Loucy (cell line): ENCODE measurements at regions not wholly inside any gene's neighbourhood (a gene's known extent, or its start where the extent isn't known, plus 50 kb on each side); places are given as distances from the start of the nearest gene placed in this dataset.

Source experiments
- H2AFZ ChIP-seq: fragments of 200-600 bp; sonication (generic); 2 replicates; pipeline ENCODE4 v1.6.0; 2016; ENCODE audit warnings: antibody characterized with exemption, mild to moderate bottlenecking, low read length, moderate library complexity
- H3F3A ChIP-seq: fragments of 200-600 bp; 2 replicates; pipeline ENCODE4 v1.6.0; 2016; ENCODE audit warnings: antibody characterized with exemption, low read depth, mild to moderate bottlenecking
- H3K27me3 ChIP-seq: fragments of 200-600 bp; sonication (generic); 2 replicates; pipeline ENCODE4 v1.6.1; 2014; ENCODE audit warnings: low read length, mild to moderate bottlenecking; ENCODE audit not compliant: insufficient read depth, poor library complexity, severe bottlenecking
- H3K36me3 ChIP-seq: fragments of 200-600 bp; sonication (generic); 2 replicates; pipeline ENCODE4 v1.6.1; 2016; ENCODE audit warnings: low read length; ENCODE audit not compliant: insufficient read depth
- H3K4me1 ChIP-seq: fragments of 200-600 bp; sonication (generic); 2 replicates; pipeline ENCODE4 v1.5.1; 2014; ENCODE audit warnings: low read length, mild to moderate bottlenecking; ENCODE audit not compliant: insufficient read depth, poor library complexity, severe bottlenecking
- H3K4me2 ChIP-seq: fragments of 200-600 bp; sonication (generic); 2 replicates; pipeline ENCODE4 v1.6.0; 2014; ENCODE audit warnings: antibody characterized with exemption, low read length, low read depth, mild to moderate bottlenecking; ENCODE audit not compliant: poor library complexity, severe bottlenecking
- H3K4me3 ChIP-seq: fragments of 200-600 bp; sonication (generic); 2 replicates; pipeline ENCODE4 v1.5.1; 2014; ENCODE audit warnings: low read length, mild to moderate bottlenecking, mixed read lengths; ENCODE audit not compliant: poor library complexity, severe bottlenecking
- H3K79me2 ChIP-seq: fragments of 200-600 bp; sonication (generic); 2 replicates; pipeline ENCODE4 v1.6.1; 2014; ENCODE audit warnings: low read length; ENCODE audit not compliant: insufficient read depth
- H3K9ac ChIP-seq: fragments of 200-600 bp; sonication (generic); 2 replicates; pipeline ENCODE4 v1.6.0; 2014; ENCODE audit warnings: mild to moderate bottlenecking, low read depth, low read length, moderate library complexity; ENCODE audit not compliant: poor library complexity, severe bottlenecking
- H3K9me2 ChIP-seq: fragments of 200-600 bp; sonication (generic); replicated peaks from 2 replicates; pipeline ENCODE4 v1.6.1; 2016; ENCODE audit warnings: low read depth, low read length, mixed read lengths
- H3K9me3 ChIP-seq: fragments of 200-600 bp; sonication (generic); 2 replicates; pipeline ENCODE4 v1.6.1; 2014; ENCODE audit warnings: mild to moderate bottlenecking, antibody characterized with exemption, low read length, low read depth; ENCODE audit not compliant: insufficient read depth
- H4K20me1 ChIP-seq: fragments of 200-600 bp; sonication (generic); 2 replicates; pipeline ENCODE4 v1.6.0; 2014; ENCODE audit warnings: antibody characterized with exemption, low read length, mild to moderate bottlenecking; ENCODE audit not compliant: insufficient read depth, poor library complexity, severe bottlenecking
- EZH2phosphoT487 ChIP-seq: fragments of 200-600 bp; IDR thresholded peaks from 2 replicates; pipeline ENCODE4 v1.6.1; 2018; ENCODE audit warnings: antibody characterized with exemption, mild to moderate bottlenecking, moderate library complexity, borderline replicate concordance
- TF ChIP-seq, protein P1 (sequence below): fragments of 200-600 bp; sonication (generic); conservative IDR thresholded peaks from 2 replicates; pipeline ENCODE4 v1.5.1; 2014; ENCODE audit warnings: mild to moderate bottlenecking, antibody characterized with exemption, low read length

DNA sequence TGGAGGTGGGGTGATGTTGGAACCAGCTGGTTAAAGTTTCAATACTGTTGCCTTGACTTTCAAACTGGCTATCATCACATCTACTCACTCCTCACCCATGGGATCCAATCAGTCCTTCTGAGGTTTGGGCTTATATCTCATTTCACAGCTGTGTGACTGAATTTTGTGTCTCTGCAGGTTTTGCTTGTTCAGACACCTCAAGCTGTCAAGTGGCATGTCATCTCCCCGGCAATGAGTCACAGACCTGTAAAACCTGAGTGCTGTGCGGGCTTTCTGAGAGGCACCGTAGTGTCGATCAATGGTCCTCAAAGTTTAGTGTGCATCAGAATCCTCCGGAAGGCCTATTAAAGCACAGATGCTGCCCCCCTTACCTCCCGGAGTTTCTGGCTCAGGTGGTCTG lies 86.4 kb upstream of the RORA start:
- H3K9ac ChIP-seq, result no peak overlapping the region
- H3K4me3 ChIP-seq, result no peak overlapping the region
- H4K20me1 ChIP-seq, result no peaks in the 10 kb centered on the region
- no peaks in the 10 kb centered on the region for H3F3A ChIP-seq
- no peaks in the 10 kb centered on the region for H3K36me3 ChIP-seq
- TF ChIP-seq, protein P1, sequence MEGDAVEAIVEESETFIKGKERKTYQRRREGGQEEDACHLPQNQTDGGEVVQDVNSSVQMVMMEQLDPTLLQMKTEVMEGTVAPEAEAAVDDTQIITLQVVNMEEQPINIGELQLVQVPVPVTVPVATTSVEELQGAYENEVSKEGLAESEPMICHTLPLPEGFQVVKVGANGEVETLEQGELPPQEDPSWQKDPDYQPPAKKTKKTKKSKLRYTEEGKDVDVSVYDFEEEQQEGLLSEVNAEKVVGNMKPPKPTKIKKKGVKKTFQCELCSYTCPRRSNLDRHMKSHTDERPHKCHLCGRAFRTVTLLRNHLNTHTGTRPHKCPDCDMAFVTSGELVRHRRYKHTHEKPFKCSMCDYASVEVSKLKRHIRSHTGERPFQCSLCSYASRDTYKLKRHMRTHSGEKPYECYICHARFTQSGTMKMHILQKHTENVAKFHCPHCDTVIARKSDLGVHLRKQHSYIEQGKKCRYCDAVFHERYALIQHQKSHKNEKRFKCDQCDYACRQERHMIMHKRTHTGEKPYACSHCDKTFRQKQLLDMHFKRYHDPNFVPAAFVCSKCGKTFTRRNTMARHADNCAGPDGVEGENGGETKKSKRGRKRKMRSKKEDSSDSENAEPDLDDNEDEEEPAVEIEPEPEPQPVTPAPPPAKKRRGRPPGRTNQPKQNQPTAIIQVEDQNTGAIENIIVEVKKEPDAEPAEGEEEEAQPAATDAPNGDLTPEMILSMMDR, result no peak
- no peak for TF ChIP-seq EZH2phosphoT487
- no peaks in the 10 kb centered on the region for H3K27me3 ChIP-seq
- no peaks in the 10 kb centered on the region for H3K4me1 ChIP-seq
- H3K9me2 ChIP-seq, result no peaks in the 10 kb centered on the region
- no peaks in the 10 kb centered on the region for H3K79me2 ChIP-seq
- no peak overlapping the region for H3K4me2 ChIP-seq
- H3K9me3 ChIP-seq, result no peaks in the 10 kb centered on the region
- H2AFZ ChIP-seq, result no peak overlapping the region

DNA sequence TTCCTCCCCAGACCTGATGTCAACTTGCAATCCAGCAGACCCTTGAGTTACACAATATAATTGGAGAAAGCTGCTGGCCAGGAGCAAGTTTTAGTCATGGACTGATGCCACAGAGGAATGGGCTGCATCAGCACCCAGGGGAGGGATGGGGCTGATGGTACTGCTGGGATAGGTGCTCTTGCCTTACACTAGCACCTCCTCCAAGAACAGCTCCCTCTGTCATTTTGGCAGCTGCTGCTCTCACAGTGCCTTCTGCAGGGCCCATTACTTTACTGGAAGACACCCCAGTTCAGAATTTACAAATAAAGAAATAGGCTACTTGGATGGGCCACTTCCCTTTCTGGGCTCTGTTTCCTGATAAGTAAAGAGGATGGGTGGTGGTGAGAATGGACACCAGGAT lies 85.3 kb upstream of the RORA start:
- H3K9ac ChIP-seq, result no peak overlapping the region
- no peaks in the 10 kb centered on the region for H3K9me2 ChIP-seq
- H3K9me3 ChIP-seq, result no peaks in the 10 kb centered on the region
- H3K4me3 ChIP-seq, result no peak overlapping the region
- no peak for TF ChIP-seq EZH2phosphoT487
- TF ChIP-seq, protein P1, result no peak
- H3K27me3 ChIP-seq, result no peaks in the 10 kb centered on the region
- H3K4me2 ChIP-seq, result no peak overlapping the region
- H4K20me1 ChIP-seq, result no peaks in the 10 kb centered on the region
- H3K79me2 ChIP-seq, result no peaks in the 10 kb centered on the region
- no peak overlapping the region for H2AFZ ChIP-seq
- no peaks in the 10 kb centered on the region for H3K36me3 ChIP-seq
- no peaks in the 10 kb centered on the region for H3K4me1 ChIP-seq
- H3F3A ChIP-seq, result no peaks in the 10 kb centered on the region

DNA sequence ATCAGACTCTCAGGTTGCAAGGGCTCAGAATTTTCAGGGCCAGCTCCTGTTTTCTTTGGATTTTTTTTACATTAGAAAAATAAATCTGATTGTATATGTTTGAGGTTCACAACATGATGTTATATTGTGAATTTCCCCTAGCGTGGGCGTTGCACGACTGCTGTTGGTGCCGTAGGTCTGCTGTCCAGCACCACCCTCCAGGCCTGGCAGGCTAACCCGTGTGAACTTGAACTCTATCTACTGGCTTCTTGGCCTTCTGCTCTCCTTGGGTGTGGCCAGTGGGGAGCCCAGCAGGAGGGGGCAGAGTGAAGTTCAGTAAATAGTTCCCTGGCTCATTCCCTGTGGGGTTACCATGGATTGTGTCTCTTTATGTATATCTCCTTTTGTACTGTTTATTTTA lies 80.5 kb upstream of the RORA start:
- no peaks in the 10 kb centered on the region for H3K27me3 ChIP-seq
- H3K36me3 ChIP-seq, result no peaks in the 10 kb centered on the region
- H2AFZ ChIP-seq, result no peak overlapping the region
- H3K9me3 ChIP-seq, result no peaks in the 10 kb centered on the region
- H3K79me2 ChIP-seq, result no peaks in the 10 kb centered on the region
- H4K20me1 ChIP-seq, result no peaks in the 10 kb centered on the region
- H3F3A ChIP-seq, result no peaks in the 10 kb centered on the region
- no peaks in the 10 kb centered on the region for H3K4me1 ChIP-seq
- H3K4me3 ChIP-seq, result no peak overlapping the region
- TF ChIP-seq, protein P1, result no peak
- no peak for TF ChIP-seq EZH2phosphoT487
- no peaks in the 10 kb centered on the region for H3K9me2 ChIP-seq
- no peak overlapping the region for H3K9ac ChIP-seq
- no peak overlapping the region for H3K4me2 ChIP-seq
